ENCODE measurements at regions not wholly inside any gene's neighbourhood (a gene's known extent, or its start where the extent isn't known, plus 50 kb on each side); places are given as distances from the start of the nearest gene placed in this dataset.

GRCh38 chr7:128145191-128145590, 95.9 kb upstream of the LEP start:
- no peak for DNase-seq (ENCODE audit: low read depth)

GRCh38 chr7:128146052-128146451, 95.0 kb upstream of the LEP start:
- DNase-seq (ENCODE audit: low read depth): no peak

GRCh38 chr7:128148676-128149075, 92.4 kb upstream of the LEP start:
- no peak for DNase-seq (ENCODE audit: low read depth)

GRCh38 chr7:128150223-128150865, 90.7 kb upstream of the LEP start:
- DNase-seq (ENCODE audit: low read depth): no peak

- no peak for DNase-seq (ENCODE audit: low read depth)
These were observed 89.4 kb upstream of the LEP start for GRCh38 chr7:128151635-128152034.

- no peak for DNase-seq (ENCODE audit: low read depth)
These were observed 88.4 kb upstream of the LEP start for GRCh38 chr7:128152721-128153120.

- DNase-seq (ENCODE audit: low read depth): no peak
These were observed 87.6 kb upstream of the LEP start for GRCh38 chr7:128153436-128153835.

GRCh38 chr7:128154504-128154903, 86.6 kb upstream of the LEP start:
- no peak for DNase-seq (ENCODE audit: low read depth)

GRCh38 chr7:128155100-128155740, 85.9 kb upstream of the LEP start:
- DNase-seq (ENCODE audit: low read depth): peak; percentile 39

GRCh38 chr7:128157906-128158305, 83.2 kb upstream of the LEP start:
- no peak for DNase-seq (ENCODE audit: low read depth)

GRCh38 chr7:128158370-128158769, 82.7 kb upstream of the LEP start:
- no peak for DNase-seq (ENCODE audit: low read depth)

- no peak for DNase-seq (ENCODE audit: low read depth)
These were observed 80.8 kb upstream of the LEP start for GRCh38 chr7:128160296-128160695.

- DNase-seq (ENCODE audit: low read depth): peak; percentile 84
These were observed 79.5 kb upstream of the LEP start for GRCh38 chr7:128161466-128162125.

- no peak for DNase-seq (ENCODE audit: low read depth)
These were observed 78.4 kb upstream of the LEP start for GRCh38 chr7:128162666-128163065.

- DNase-seq (ENCODE audit: low read depth): no peak
These were observed 77.6 kb upstream of the LEP start for GRCh38 chr7:128163473-128163872.

GRCh38 chr7:128164061-128164954, 76.8 kb upstream of the LEP start:
- peak; percentile 96 for DNase-seq (ENCODE audit: low read depth)

- no peak for DNase-seq (ENCODE audit: low read depth)
These were observed 76.0 kb upstream of the LEP start for GRCh38 chr7:128164955-128165670.

- no peak for DNase-seq (ENCODE audit: low read depth)
These were observed 75.1 kb upstream of the LEP start for GRCh38 chr7:128165927-128166420.

GRCh38 chr7:128166603-128167041, 74.5 kb upstream of the LEP start:
- no peak for DNase-seq (ENCODE audit: low read depth)

GRCh38 chr7:128167042-128167701, 73.9 kb upstream of the LEP start:
- peak; percentile 83 for DNase-seq (ENCODE audit: low read depth)
